ENCODE measurements at regions not wholly inside any gene's neighbourhood (a gene's known extent, or its start where the extent isn't known, plus 50 kb on each side); places are given as distances from the start of the nearest gene placed in this dataset.

DNA sequence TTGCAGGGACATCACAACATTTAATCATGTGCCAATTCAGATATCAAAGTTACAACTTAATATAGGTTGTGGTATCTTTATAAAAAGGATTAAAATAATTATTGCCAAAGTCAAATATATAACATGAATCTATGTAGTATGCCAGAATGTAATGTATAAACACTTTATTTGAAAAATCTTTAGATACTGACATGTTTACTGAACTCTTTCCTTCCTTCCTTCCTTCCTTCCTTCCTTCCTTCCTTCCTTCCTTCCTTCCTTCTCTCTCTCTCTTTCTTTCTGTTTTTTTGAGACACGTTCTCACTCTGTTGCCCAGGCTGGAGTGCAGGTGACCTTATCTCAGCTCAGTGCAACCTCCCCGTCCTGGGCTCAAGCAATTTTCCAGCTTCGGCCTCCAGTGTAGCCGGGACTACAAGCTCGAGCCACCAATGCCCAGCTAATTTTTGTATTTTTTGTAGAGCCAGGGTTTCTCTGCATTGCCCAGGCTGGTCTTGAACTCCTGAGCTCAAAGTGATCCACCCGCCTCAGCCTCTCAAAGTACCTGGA is 496.8 kb upstream of the CITED2 start:
- no peak overlapping the region for H3K4me3 ChIP-seq (ENCODE audit: low read length)
- H2AFZ ChIP-seq (ENCODE audit: low read length), result no peak overlapping the region
- H4K20me1 ChIP-seq (ENCODE audit: insufficient read depth, low read length), result no peaks in the 10 kb centered on the region
- no peak overlapping the region for H3K9ac ChIP-seq (ENCODE audit: low read length)
- no peak for DNase-seq
- no peaks in the 10 kb centered on the region for H3F3A ChIP-seq (ENCODE audit: insufficient read depth, low read length)
- H3K27ac ChIP-seq (ENCODE audit: low read length), result no peak overlapping the region
- no peaks in the 10 kb centered on the region for H3K9me2 ChIP-seq (replicated peaks; ENCODE audit: insufficient read depth, low read length)
- H3K4me2 ChIP-seq (ENCODE audit: low read depth, low read length), result no peak overlapping the region
- TF ChIP-seq EZH2 (optimal IDR thresholded peaks at IDR 0.05; ENCODE audit: low read depth, low read length), result no peak
- TF ChIP-seq, protein P1, sequence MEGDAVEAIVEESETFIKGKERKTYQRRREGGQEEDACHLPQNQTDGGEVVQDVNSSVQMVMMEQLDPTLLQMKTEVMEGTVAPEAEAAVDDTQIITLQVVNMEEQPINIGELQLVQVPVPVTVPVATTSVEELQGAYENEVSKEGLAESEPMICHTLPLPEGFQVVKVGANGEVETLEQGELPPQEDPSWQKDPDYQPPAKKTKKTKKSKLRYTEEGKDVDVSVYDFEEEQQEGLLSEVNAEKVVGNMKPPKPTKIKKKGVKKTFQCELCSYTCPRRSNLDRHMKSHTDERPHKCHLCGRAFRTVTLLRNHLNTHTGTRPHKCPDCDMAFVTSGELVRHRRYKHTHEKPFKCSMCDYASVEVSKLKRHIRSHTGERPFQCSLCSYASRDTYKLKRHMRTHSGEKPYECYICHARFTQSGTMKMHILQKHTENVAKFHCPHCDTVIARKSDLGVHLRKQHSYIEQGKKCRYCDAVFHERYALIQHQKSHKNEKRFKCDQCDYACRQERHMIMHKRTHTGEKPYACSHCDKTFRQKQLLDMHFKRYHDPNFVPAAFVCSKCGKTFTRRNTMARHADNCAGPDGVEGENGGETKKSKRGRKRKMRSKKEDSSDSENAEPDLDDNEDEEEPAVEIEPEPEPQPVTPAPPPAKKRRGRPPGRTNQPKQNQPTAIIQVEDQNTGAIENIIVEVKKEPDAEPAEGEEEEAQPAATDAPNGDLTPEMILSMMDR (IDR thresholded peaks at IDR 0.05; ENCODE audit: low read length), result no peak
- TF ChIP-seq EZH2phosphoT487 (IDR thresholded peaks at IDR 0.05; ENCODE audit: low read length), result no peak
- no peaks in the 10 kb centered on the region for H3K4me1 ChIP-seq (ENCODE audit: low read length)
- no peaks in the 10 kb centered on the region for H3K9me3 ChIP-seq (replicated peaks; ENCODE audit: insufficient read depth, low read length)
- no peaks in the 10 kb centered on the region for H3K79me2 ChIP-seq (ENCODE audit: low read length)
- H3K36me3 ChIP-seq (replicated peaks; ENCODE audit: insufficient read depth, low read length), result no peaks in the 10 kb centered on the region
- no peaks in the 10 kb centered on the region for H3K27me3 ChIP-seq (replicated peaks; ENCODE audit: insufficient read depth, low read length)

- Histone ChIP-seq H3K4me2 (ENCODE audit: low read depth, low read length) (no peak overlapping the region), H3K9ac (ENCODE audit: low read length) (no peak overlapping the region), H3K9me3 (replicated peaks; ENCODE audit: insufficient read depth, low read length) (no peaks in the 10 kb centered on the region), H3F3A (ENCODE audit: insufficient read depth, low read length) (no peaks in the 10 kb centered on the region), H3K36me3 (replicated peaks; ENCODE audit: insufficient read depth, low read length) (no peaks in the 10 kb centered on the region), H3K4me3 (ENCODE audit: low read length) (no peak overlapping the region), H3K9me2 (replicated peaks; ENCODE audit: insufficient read depth, low read length) (no peaks in the 10 kb centered on the region), H4K20me1 (ENCODE audit: insufficient read depth, low read length) (no peaks in the 10 kb centered on the region), H3K4me1 (ENCODE audit: low read length) (no peaks in the 10 kb centered on the region), H3K27me3 (replicated peaks; ENCODE audit: insufficient read depth, low read length) (no peaks in the 10 kb centered on the region), H3K27ac (ENCODE audit: low read length) (no peak overlapping the region), H3K79me2 (ENCODE audit: low read length) (no peaks in the 10 kb centered on the region), H2AFZ (ENCODE audit: low read length) (no peak overlapping the region)
- TF ChIP-seq EZH2 (optimal IDR thresholded peaks at IDR 0.05; ENCODE audit: low read depth, low read length), result no peak
- no peak for TF ChIP-seq EZH2phosphoT487 (IDR thresholded peaks at IDR 0.05; ENCODE audit: low read length)
- TF ChIP-seq, protein P1 (IDR thresholded peaks at IDR 0.05; ENCODE audit: low read length), result no peak
- DNase-seq, result no peak
Observed at GRCh38 chr6:139868576-139868975, 494.1 kb upstream of the CITED2 start.

GRCh38 chr6:139863964-139864363 is 489.5 kb upstream of the CITED2 start:
- H3K79me2 ChIP-seq (ENCODE audit: low read length), result no peaks in the 10 kb centered on the region
- TF ChIP-seq EZH2 (optimal IDR thresholded peaks at IDR 0.05; ENCODE audit: low read depth, low read length), result no peak
- TF ChIP-seq, protein P1 (IDR thresholded peaks at IDR 0.05; ENCODE audit: low read length), result no peak
- no peak for TF ChIP-seq EZH2phosphoT487 (IDR thresholded peaks at IDR 0.05; ENCODE audit: low read length)
- H3K9me3 ChIP-seq (replicated peaks; ENCODE audit: insufficient read depth, low read length), result no peaks in the 10 kb centered on the region
- H4K20me1 ChIP-seq (ENCODE audit: insufficient read depth, low read length), result no peaks in the 10 kb centered on the region
- H3K36me3 ChIP-seq (replicated peaks; ENCODE audit: insufficient read depth, low read length), result no peaks in the 10 kb centered on the region
- H3K27me3 ChIP-seq (replicated peaks; ENCODE audit: insufficient read depth, low read length), result no peaks in the 10 kb centered on the region
- no peak overlapping the region for H3K4me3 ChIP-seq (ENCODE audit: low read length)
- no peak overlapping the region for H3K9ac ChIP-seq (ENCODE audit: low read length)
- no peak overlapping the region for H3K4me2 ChIP-seq (ENCODE audit: low read depth, low read length)
- no peak overlapping the region for H2AFZ ChIP-seq (ENCODE audit: low read length)
- H3K4me1 ChIP-seq (ENCODE audit: low read length), result no peaks in the 10 kb centered on the region
- no peaks in the 10 kb centered on the region for H3F3A ChIP-seq (ENCODE audit: insufficient read depth, low read length)
- H3K9me2 ChIP-seq (replicated peaks; ENCODE audit: insufficient read depth, low read length), result no peaks in the 10 kb centered on the region
- DNase-seq, result no peak
- H3K27ac ChIP-seq (ENCODE audit: low read length), result no peak overlapping the region
